ENCODE measurements at regions not wholly inside any gene's neighbourhood (a gene's known extent, or its start where the extent isn't known, plus 50 kb on each side); places are given as distances from the start of the nearest gene placed in this dataset.

DNA sequence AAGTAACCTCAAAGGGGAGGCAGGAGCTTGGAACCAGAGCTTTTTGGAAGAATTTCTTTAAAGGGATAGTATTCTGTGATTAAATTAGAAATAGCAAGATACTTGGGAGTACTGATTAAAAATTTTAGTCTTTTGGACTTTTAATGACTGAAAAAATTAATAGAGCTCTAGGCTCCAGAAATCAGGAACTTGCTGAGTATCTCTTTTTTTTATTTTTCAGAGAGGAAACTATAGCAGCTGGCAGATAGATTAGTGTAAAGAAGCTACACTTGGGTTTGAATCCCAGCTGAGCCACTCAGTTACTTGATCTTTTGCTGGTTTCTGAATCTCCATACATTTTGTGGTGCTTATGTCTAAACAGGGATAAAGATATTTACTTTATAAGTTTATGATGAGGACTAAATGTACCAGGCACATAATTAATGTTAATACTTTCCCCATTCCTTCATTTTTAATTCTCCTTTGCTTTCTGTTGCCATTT is 94.2 kb upstream of the TNC start (continued):
- TF ChIP-seq REST (IDR thresholded peaks at IDR 0.05) (no peak), TAF1 (conservative IDR thresholded peaks at IDR 0.05) (no peak), NR2F2 (IDR thresholded peaks at IDR 0.05) (no peak), HNF4G (IDR thresholded peaks at IDR 0.05) (no peak), JUND (IDR thresholded peaks at IDR 0.05) (no peak)

DNA sequence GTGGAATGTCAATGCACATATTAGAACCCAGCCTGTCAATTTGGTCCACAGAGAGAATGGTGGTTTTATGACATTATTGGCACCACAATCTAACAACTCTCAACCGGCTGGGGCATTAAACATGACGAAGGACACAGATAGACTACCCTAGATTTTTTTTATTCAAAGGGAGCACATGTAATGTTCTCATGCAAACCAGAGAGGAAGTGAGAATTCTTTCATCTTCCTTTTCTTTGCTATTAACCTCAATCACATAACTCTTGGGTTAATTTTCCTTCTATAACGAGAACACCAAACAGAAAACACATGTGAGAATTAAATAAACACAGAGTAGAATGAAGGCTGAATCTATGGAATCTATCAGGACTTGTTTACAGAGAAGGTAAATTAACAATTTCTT is 94.9 kb upstream of the TNC start:
- H3K9me3 ChIP-seq (ENCODE audit: control insufficient read depth in 4 of 4, low read length in 3 of 4): no peaks in the 10 kb centered on the region
- H3K9ac ChIP-seq (ENCODE audit: low read depth in 1 of 2, low read length in 2 of 2): no peak overlapping the region
- H3K27me3 ChIP-seq (ENCODE audit: control insufficient read depth in 4 of 4, insufficient read depth in 4 of 4, low read length in 3 of 4): no peaks in the 10 kb centered on the region
- peaks cover 0 to 13% (median 5%) of the 10 kb centered on the region in 4 donors for H3K4me1 ChIP-seq (ENCODE audit: control insufficient read depth in 4 of 4, insufficient read depth in 4 of 4, low read length in 3 of 4)
- no peaks in the 10 kb centered on the region for H3K36me3 ChIP-seq (ENCODE audit: control insufficient read depth in 4 of 4, insufficient read depth in 3 of 4, low read depth in 1 of 4, low read length in 3 of 4)
- WGBS: 70% methylated on average over 3 of the region's 3 CpGs
- no peak for DNase-seq (ENCODE audit: low spot score)
- H3K4me3 ChIP-seq (ENCODE audit: low read depth in 1 of 3, low read length in 3 of 3): no peak overlapping the region
- H3K27ac ChIP-seq (ENCODE audit: low read depth in 1 of 2, low read length in 2 of 2): no peak overlapping the region
- TF ChIP-seq NR2F2 (IDR thresholded peaks at IDR 0.05): no peak
- TF ChIP-seq SP1 (IDR thresholded peaks at IDR 0.05): no peak
- TF ChIP-seq, protein P1, sequence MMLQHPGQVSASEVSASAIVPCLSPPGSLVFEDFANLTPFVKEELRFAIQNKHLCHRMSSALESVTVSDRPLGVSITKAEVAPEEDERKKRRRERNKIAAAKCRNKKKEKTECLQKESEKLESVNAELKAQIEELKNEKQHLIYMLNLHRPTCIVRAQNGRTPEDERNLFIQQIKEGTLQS (IDR thresholded peaks at IDR 0.05): no peak

DNA sequence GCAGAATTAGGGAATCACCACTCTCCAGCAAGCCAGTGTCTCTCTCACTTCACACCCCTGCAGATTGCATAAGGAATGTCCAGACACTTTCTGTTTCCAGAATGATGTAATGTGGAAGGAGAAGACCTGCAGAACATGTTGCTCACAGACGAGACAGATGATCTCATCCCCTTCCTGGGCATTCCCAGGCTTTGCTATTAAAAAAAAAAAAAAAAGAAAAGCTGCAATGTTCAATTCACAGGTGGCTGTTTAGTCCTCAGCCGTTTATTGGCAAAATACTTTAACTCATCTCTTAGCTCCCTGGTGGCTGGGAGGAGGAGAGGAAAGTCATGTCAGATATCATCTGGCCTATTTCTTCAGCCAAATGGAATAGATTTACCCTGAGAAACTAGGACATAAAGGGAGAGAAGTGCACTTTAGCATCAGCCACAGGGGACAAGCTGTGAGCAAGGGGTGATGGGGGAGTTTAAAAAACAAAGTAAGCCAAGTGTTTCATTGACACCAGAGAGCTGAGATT is 95.9 kb upstream of the TNC start:
- no peak overlapping the region for H3K9ac ChIP-seq (ENCODE audit: low read depth in 1 of 2, low read length in 2 of 2)
- no peak overlapping the region for H3K27ac ChIP-seq (ENCODE audit: low read depth in 1 of 2, low read length in 2 of 2)
- no peak for DNase-seq (ENCODE audit: low spot score)
- H3K9me3 ChIP-seq (ENCODE audit: control insufficient read depth in 4 of 4, low read length in 3 of 4): no peaks in the 10 kb centered on the region
- TF ChIP-seq TAF1 (conservative IDR thresholded peaks at IDR 0.05): no peak
- TF ChIP-seq, protein P2, sequence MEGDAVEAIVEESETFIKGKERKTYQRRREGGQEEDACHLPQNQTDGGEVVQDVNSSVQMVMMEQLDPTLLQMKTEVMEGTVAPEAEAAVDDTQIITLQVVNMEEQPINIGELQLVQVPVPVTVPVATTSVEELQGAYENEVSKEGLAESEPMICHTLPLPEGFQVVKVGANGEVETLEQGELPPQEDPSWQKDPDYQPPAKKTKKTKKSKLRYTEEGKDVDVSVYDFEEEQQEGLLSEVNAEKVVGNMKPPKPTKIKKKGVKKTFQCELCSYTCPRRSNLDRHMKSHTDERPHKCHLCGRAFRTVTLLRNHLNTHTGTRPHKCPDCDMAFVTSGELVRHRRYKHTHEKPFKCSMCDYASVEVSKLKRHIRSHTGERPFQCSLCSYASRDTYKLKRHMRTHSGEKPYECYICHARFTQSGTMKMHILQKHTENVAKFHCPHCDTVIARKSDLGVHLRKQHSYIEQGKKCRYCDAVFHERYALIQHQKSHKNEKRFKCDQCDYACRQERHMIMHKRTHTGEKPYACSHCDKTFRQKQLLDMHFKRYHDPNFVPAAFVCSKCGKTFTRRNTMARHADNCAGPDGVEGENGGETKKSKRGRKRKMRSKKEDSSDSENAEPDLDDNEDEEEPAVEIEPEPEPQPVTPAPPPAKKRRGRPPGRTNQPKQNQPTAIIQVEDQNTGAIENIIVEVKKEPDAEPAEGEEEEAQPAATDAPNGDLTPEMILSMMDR (IDR thresholded peaks at IDR 0.05; ENCODE audit: low read depth, low read length, missing input control): no peak
- TF ChIP-seq FOXA1 (IDR thresholded peaks at IDR 0.05): no peak
- no peak for TF ChIP-seq FOXA2 (IDR thresholded peaks at IDR 0.05)
- TF ChIP-seq, protein P3, sequence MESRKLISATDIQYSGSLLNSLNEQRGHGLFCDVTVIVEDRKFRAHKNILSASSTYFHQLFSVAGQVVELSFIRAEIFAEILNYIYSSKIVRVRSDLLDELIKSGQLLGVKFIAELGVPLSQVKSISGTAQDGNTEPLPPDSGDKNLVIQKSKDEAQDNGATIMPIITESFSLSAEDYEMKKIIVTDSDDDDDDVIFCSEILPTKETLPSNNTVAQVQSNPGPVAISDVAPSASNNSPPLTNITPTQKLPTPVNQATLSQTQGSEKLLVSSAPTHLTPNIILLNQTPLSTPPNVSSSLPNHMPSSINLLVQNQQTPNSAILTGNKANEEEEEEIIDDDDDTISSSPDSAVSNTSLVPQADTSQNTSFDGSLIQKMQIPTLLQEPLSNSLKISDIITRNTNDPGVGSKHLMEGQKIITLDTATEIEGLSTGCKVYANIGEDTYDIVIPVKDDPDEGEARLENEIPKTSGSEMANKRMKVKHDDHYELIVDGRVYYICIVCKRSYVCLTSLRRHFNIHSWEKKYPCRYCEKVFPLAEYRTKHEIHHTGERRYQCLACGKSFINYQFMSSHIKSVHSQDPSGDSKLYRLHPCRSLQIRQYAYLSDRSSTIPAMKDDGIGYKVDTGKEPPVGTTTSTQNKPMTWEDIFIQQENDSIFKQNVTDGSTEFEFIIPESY (IDR thresholded peaks at IDR 0.05): no peak
- no peak for TF ChIP-seq REST (IDR thresholded peaks at IDR 0.05)
- WGBS: 14% methylated on average over 2 of the region's 2 CpGs
- H3K4me1 ChIP-seq (ENCODE audit: control insufficient read depth in 4 of 4, insufficient read depth in 4 of 4, low read length in 3 of 4): peaks cover 0 to 13% (median 5%) of the 10 kb centered on the region in 4 donors
- H3K4me3 ChIP-seq (ENCODE audit: low read depth in 1 of 3, low read length in 3 of 3): no peak overlapping the region
- H3K36me3 ChIP-seq (ENCODE audit: control insufficient read depth in 4 of 4, insufficient read depth in 3 of 4, low read depth in 1 of 4, low read length in 3 of 4): no peaks in the 10 kb centered on the region
- H3K27me3 ChIP-seq (ENCODE audit: control insufficient read depth in 4 of 4, insufficient read depth in 4 of 4, low read length in 3 of 4): no peaks in the 10 kb centered on the region

All from liver (tissue), 8 donors.